T-cell (primary cell): ENCODE measurements at regions not wholly inside any gene's neighbourhood (a gene's known extent, or its start where the extent isn't known, plus 50 kb on each side); places are given as distances from the start of the nearest gene placed in this dataset.
A peak's percentile ranks its signal among the peaks of the same experiment; 100 is the strongest.

Experiments used
- ATAC-seq, 4 experiments: fragments of 200-7000 bp in 3 of 4; fragments of 150-1000 bp in 1 of 4; cut with Tn5 transposase; replicated peaks in 1 of 4; 1 replicate in 3 of 4; 2 replicates in 1 of 4; pipeline ENCODE4 v1.10.0; 2021; ENCODE audit warnings: moderate library complexity in 3 of 4, mild to moderate bottlenecking in 2 of 4, moderate number of reproducible peaks in 1 of 4
- CTCF ChIA-PET, 2 donors: fragments of 300-600 bp; sonication (Branson Sonifier 250); formaldehyde crosslinking; loops; one replicate each; lab custom pipeline; 2022; ENCODE audit warnings: antibody characterized with exemption in 2 of 2; lab: Charles Lee
- POLR2A ChIA-PET, 2 donors: fragments of 300-600 bp; sonication (Branson Sonifier 250); formaldehyde crosslinking; loops; one replicate each; lab custom pipeline; 2022; ENCODE audit warnings: antibody characterized with exemption in 2 of 2; lab: Charles Lee
- DNase-seq, 35 experiments: peaks; one replicate each; pipeline versions ENCODE4 v3.0.0 to v3.0.0-alpha.2; 2013 to 2023
- H3K27ac ChIP-seq: one replicate; pipeline ENCODE4 v1.5.1; 2013; ENCODE audit warnings: low read length
- H3K27me3 ChIP-seq, 2 experiments: replicated peaks in 1 of 2; 1 replicate in 1 of 2; 2 replicates in 1 of 2; pipeline versions ENCODE4 v1.6.1 to v1.7.0; 2013; ENCODE audit warnings: low read length in 1 of 2, mixed read lengths in 1 of 2; ENCODE audit not compliant: control insufficient read depth in 2 of 2, insufficient read depth in 2 of 2; ENCODE audit errors: extremely low read depth in 1 of 2
- H3K36me3 ChIP-seq, 2 donors: 1 replicate in 1 of 2; 2 replicates in 1 of 2; pipeline versions ENCODE4 v1.6.1 to v1.7.0; 2013; ENCODE audit warnings: low read length in 1 of 2; ENCODE audit not compliant: control insufficient read depth in 2 of 2, insufficient read depth in 1 of 2; ENCODE audit errors: extremely low read depth in 1 of 2
- H3K4me1 ChIP-seq, 2 experiments: 1 replicate in 1 of 2; 2 replicates in 1 of 2; pipeline versions ENCODE4 v1.6.1 to v1.7.0; 2013; ENCODE audit warnings: low read length in 2 of 2, mixed read lengths in 1 of 2; ENCODE audit not compliant: insufficient read depth in 2 of 2, control insufficient read depth in 1 of 2; ENCODE audit errors: extremely low read depth in 1 of 2
- H3K4me3 ChIP-seq, 2 donors: 1 replicate in 1 of 2; 2 replicates in 1 of 2; pipeline versions ENCODE4 v1.5.1 to v1.7.0; 2013; ENCODE audit warnings: mild to moderate bottlenecking in 2 of 2, low read length in 1 of 2, moderate library complexity in 1 of 2; ENCODE audit not compliant: control insufficient read depth in 1 of 2; ENCODE audit errors: extremely low read depth in 1 of 2
- H3K9me3 ChIP-seq: 2 replicates; pipeline ENCODE4 v1.7.0; 2013
- H3K27ac Mint-ChIP-seq, 2 donors: one replicate each; pipeline ENCODE4 v1.8.0; 2020 to 2021; ENCODE audit warnings: mild to moderate bottlenecking in 2 of 2, mixed read lengths in 2 of 2
- H3K27me3 Mint-ChIP-seq, 2 donors: one replicate each; pipeline ENCODE4 v1.8.0; 2021 to 2022; ENCODE audit warnings: mixed read lengths in 2 of 2
- H3K36me3 Mint-ChIP-seq: one replicate; pipeline ENCODE4 v1.8.0; 2021; ENCODE audit warnings: mixed read lengths
- H3K4me1 Mint-ChIP-seq, 3 donors: one replicate each; pipeline ENCODE4 v1.8.0; 2020 to 2022; ENCODE audit warnings: mixed read lengths in 3 of 3, mild to moderate bottlenecking in 1 of 3
- H3K4me3 Mint-ChIP-seq, 3 donors: one replicate each; pipeline ENCODE4 v1.8.0; 2020 to 2022; ENCODE audit warnings: mild to moderate bottlenecking in 3 of 3, mixed read lengths in 3 of 3, moderate library complexity in 3 of 3
- H3K9me3 Mint-ChIP-seq, 3 donors: one replicate each; pipeline ENCODE4 v1.8.0; 2020 to 2022; ENCODE audit warnings: mixed read lengths in 3 of 3
- WGBS: methylation state at CpG from one replicate; pipeline ENCODE4 v1.1.5; 2013; ENCODE audit warnings: missing lambda C conversion rate; ENCODE audit not compliant: insufficient coverage; 5-methylcytosine and 5-hydroxymethylcytosine counted together

DNA sequence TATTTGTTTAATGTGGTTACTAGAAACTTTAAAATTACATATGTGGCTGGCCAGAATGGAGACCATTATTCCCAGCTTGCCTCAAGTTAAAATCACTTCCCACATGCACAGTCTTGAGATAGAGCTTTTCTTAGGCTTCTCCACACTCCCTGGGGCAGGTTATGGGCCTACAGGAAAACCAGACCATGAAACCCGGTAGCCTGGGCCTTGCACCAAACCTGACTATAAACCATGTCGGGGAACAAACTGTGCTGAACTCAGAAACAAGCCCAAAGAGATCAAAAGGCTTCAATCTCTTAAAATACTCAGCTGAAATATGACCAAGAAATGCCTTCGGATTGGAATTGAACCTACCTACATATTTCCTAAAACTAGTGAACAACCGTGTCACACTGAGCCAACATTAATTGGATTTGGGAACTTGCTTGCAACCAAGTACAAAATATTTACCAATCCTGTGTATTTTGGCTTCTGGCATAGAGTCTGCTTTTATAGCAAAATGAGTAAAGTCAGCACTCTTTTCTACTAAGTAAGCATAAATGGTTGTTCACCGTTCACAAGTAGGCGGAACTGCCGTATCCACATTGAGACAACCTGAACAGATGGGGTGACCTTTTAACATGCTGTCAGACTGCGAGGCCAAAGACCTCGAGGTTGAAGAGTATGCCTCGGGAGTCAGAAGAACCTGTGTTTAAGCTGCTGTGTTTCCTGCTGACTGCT lies 199.5 kb downstream of the FAM76B start:
- Mint-ChIP-seq H3K4me1 (peaks cover 2 to 12% (median 6%) of the 10 kb centered on the region in 3 donors), H3K27ac (peak overlapping the region in 1 of 2 donors; percentile 12), H3K27me3 (no peaks in the 10 kb centered on the region), H3K4me3 (no peak overlapping the region), H3K9me3 (peaks cover 0 to 4% (median 0%) of the 10 kb centered on the region in 3 donors), H3K36me3 (no peaks in the 10 kb centered on the region)
- Histone ChIP-seq H3K36me3 (no peaks in the 10 kb centered on the region), H3K27me3 (no peaks in the 10 kb centered on the region), H3K9me3 (no peaks in the 10 kb centered on the region), H3K27ac (no peak overlapping the region), H3K4me3 (no peak overlapping the region), H3K4me1 (no peaks in the 10 kb centered on the region)
- ATAC-seq, result no peak
- ChIA-PET POLR2A (interaction anchor here in 1 of 2 donors (0.6 kb wide), 1 partner anchor 384 kb away, joined by 3 read pairs; no protein-coding TSS in a partner anchor), CTCF (no interaction called here)
- no peak for DNase-seq
- WGBS, result 81% methylated on average over 8 of the region's 10 CpGs

DNA sequence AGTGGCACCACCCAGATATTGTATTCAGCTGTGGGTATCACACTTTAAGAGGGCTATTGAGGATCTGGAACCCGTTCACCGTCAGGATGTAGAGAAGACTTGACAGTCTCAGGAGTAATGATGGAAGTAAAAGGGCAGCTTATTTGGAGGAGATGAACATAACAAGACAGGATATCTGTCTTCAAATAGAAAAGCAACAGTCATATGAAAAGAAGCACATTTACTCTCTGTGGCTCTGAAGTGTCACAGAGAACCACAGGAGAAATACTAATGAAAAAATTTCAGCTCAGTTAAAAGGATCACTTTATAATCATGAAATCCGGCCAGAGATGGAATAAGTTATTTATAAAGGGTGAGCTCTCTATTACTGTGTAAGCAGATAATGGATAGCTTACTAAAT lies 200.8 kb downstream of the FAM76B start:
- CTCF ChIA-PET, result no interaction called here
- Mint-ChIP-seq H3K9me3 (no peaks in the 10 kb centered on the region), H3K4me1 (peaks cover 2 to 12% (median 11%) of the 10 kb centered on the region in 3 donors), H3K36me3 (no peaks in the 10 kb centered on the region), H3K27ac (no peak overlapping the region), H3K27me3 (no peaks in the 10 kb centered on the region), H3K4me3 (no peak overlapping the region)
- Histone ChIP-seq H3K27me3 (no peaks in the 10 kb centered on the region), H3K4me1 (no peaks in the 10 kb centered on the region), H3K27ac (no peak overlapping the region), H3K36me3 (no peaks in the 10 kb centered on the region), H3K4me3 (no peak overlapping the region), H3K9me3 (no peaks in the 10 kb centered on the region)
- no peak for ATAC-seq
- no CpG with 5 or more reads among the region's 3 CpGs for WGBS
- POLR2A ChIA-PET, result no interaction called here
- no peak for DNase-seq

DNA sequence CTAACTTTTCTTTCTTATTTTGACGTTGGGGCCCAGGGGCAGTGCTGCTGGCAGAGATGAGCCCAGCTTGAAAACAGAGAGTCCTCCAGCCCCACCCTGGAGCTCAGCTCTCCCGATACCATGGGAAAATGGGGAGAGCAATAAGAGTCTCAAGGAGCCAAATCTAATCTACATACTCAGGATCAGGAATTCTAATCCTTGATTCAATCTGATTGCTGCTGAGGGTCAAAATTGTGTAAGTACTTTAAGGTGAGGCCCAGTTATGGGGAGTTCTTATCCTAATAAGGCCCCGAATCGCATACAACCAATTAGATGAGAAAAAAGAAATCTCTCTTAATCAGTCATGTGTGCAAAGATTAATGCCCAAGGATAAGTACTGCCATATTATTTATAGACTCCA lies 202.9 kb downstream of the FAM76B start:
- Histone ChIP-seq H3K36me3 (no peaks in the 10 kb centered on the region), H3K4me3 (no peak overlapping the region), H3K27me3 (no peaks in the 10 kb centered on the region), H3K27ac (no peak overlapping the region), H3K4me1 (no peaks in the 10 kb centered on the region), H3K9me3 (no peaks in the 10 kb centered on the region)
- no peak overlapping the region for H3K4me3 Mint-ChIP-seq
- no peak for DNase-seq
- ATAC-seq, result no peak
- peaks cover 0 to 4% (median 0%) of the 10 kb centered on the region in 3 donors for H3K9me3 Mint-ChIP-seq
- H3K27ac Mint-ChIP-seq, result no peak overlapping the region
- POLR2A ChIA-PET, result interaction anchor here in 1 of 2 donors (0.5 kb wide), 1 partner anchor 827 kb away, joined by 4 read pairs; no protein-coding TSS in a partner anchor
- no CpG with 5 or more reads among the region's 4 CpGs for WGBS
- H3K27me3 Mint-ChIP-seq, result no peaks in the 10 kb centered on the region
- peaks cover 2 to 15% (median 12%) of the 10 kb centered on the region in 3 donors for H3K4me1 Mint-ChIP-seq
- H3K36me3 Mint-ChIP-seq, result no peaks in the 10 kb centered on the region
- CTCF ChIA-PET, result no interaction called here

DNA sequence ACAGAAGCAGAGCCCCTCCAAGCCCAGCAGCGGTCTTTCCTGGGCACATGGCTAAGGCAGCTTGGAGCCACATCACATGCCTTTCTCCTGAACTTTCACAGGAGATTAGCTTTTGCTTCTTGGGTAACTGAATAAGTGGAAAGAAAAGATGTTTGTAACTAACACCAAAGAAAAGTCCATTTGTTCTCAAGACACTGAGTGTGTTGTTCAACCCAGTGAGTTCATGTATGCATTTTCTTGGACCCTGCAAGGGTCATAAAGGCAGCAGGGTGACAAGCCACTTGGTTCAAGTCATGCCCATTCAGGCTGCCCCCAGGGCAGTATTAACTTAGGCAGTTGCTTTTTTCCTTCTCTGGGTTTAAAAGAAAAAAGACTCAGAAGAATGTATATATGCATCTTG lies 203.4 kb downstream of the FAM76B start:
- Histone ChIP-seq H3K4me3 (no peak overlapping the region), H3K36me3 (no peaks in the 10 kb centered on the region), H3K4me1 (no peaks in the 10 kb centered on the region), H3K27me3 (no peaks in the 10 kb centered on the region), H3K9me3 (no peaks in the 10 kb centered on the region), H3K27ac (no peak overlapping the region)
- H3K9me3 Mint-ChIP-seq, result peaks cover 0 to 4% (median 0%) of the 10 kb centered on the region in 3 donors
- DNase-seq (no peak), ATAC-seq (no peak)
- no peaks in the 10 kb centered on the region for H3K27me3 Mint-ChIP-seq
- H3K36me3 Mint-ChIP-seq, result no peaks in the 10 kb centered on the region
- H3K4me3 Mint-ChIP-seq, result no peak overlapping the region
- ChIA-PET CTCF (no interaction called here), POLR2A (no interaction called here)
- WGBS, result no CpG with 5 or more reads among the region's 1 CpG
- H3K4me1 Mint-ChIP-seq, result peaks cover 2 to 15% (median 7%) of the 10 kb centered on the region in 3 donors
- no peak overlapping the region for H3K27ac Mint-ChIP-seq

GRCh38 chr11:95585752-95586077 lies 203.9 kb downstream of the FAM76B start:
- H3K27me3 ChIP-seq, result no peaks in the 10 kb centered on the region
- H3K9me3 ChIP-seq, result no peaks in the 10 kb centered on the region
- DNase-seq, result no peak
- no peaks in the 10 kb centered on the region for H3K4me1 ChIP-seq
- ATAC-seq, result no peak
- WGBS, result no CpG with 5 or more reads among the region's 4 CpGs
- POLR2A ChIA-PET, result no interaction called here
- H3K4me1 Mint-ChIP-seq, result peaks cover 2 to 15% (median 7%) of the 10 kb centered on the region in 3 donors
- H3K27me3 Mint-ChIP-seq, result no peaks in the 10 kb centered on the region
- H3K36me3 Mint-ChIP-seq, result no peaks in the 10 kb centered on the region
- no peak overlapping the region for H3K27ac Mint-ChIP-seq
- CTCF ChIA-PET, result no interaction called here
- peaks cover 0 to 4% (median 0%) of the 10 kb centered on the region in 3 donors for H3K9me3 Mint-ChIP-seq
- no peaks in the 10 kb centered on the region for H3K36me3 ChIP-seq
- H3K4me3 Mint-ChIP-seq, result no peak overlapping the region
- H3K27ac ChIP-seq, result no peak overlapping the region
- no peak overlapping the region for H3K4me3 ChIP-seq

- no peaks in the 10 kb centered on the region for H3K9me3 ChIP-seq
- H3K4me1 Mint-ChIP-seq, result peaks cover 2 to 15% (median 7%) of the 10 kb centered on the region in 3 donors
- no CpG with 5 or more reads among the region's 3 CpGs for WGBS
- no peaks in the 10 kb centered on the region for H3K27me3 ChIP-seq
- H3K36me3 Mint-ChIP-seq, result no peaks in the 10 kb centered on the region
- no peak overlapping the region for H3K4me3 Mint-ChIP-seq
- DNase-seq (no peak), ATAC-seq (no peak)
- no peak overlapping the region for H3K4me3 ChIP-seq
- no peak overlapping the region for H3K27ac ChIP-seq
- ChIA-PET CTCF (no interaction called here), POLR2A (no interaction called here)
- no peaks in the 10 kb centered on the region for H3K27me3 Mint-ChIP-seq
- no peaks in the 10 kb centered on the region for H3K36me3 ChIP-seq
- peaks cover 0 to 4% (median 0%) of the 10 kb centered on the region in 3 donors for H3K9me3 Mint-ChIP-seq
- H3K27ac Mint-ChIP-seq, result no peak overlapping the region
- H3K4me1 ChIP-seq, result no peaks in the 10 kb centered on the region
Observed at GRCh38 chr11:95585069-95585751, 204.4 kb downstream of the FAM76B start.
